HFF-Myc (cell line): ENCODE measurements at regions not wholly inside any gene's neighbourhood (a gene's known extent, or its start where the extent isn't known, plus 50 kb on each side); places are given as distances from the start of the nearest gene placed in this dataset.

ENCODE experiments used
- DNase-seq: peaks from one replicate; pipeline ENCODE4 v3.0.0-alpha.2; 2011; ENCODE audit warnings: low read depth; ENCODE audit errors: extremely low read depth
- H3K4me3 ChIP-seq: replicated peaks from 2 replicates; pipeline ENCODE4 v1.5.1; 2011; ENCODE audit warnings: low read depth, mild to moderate bottlenecking, control low read depth, low read length
- CTCF ChIP-seq: IDR thresholded peaks from 2 replicates; pipeline ENCODE4 v1.5.1; 2012; ENCODE audit warnings: mild to moderate bottlenecking, low read depth, low read length, control low read depth; ENCODE audit errors: missing control alignments

DNA sequence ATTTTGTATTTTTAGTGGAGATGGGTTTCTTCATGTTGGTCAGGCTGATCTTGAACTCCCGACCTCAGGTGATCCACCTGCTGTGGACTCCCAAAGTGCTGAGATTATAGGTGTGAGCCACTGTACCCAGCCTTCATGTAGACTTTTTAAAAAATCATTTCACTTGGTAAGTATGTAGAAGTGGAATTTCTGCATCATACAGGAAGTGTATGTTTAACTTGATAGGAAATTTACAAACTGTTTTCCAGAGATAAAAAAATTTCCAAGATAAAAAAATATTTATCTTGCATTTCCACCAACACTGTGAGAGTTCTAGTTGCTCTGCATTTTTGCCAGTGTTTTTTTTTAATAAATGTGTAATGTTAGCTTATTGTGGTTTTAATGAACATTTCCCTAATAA, 155.8 kb downstream of the ZNF608 start:
- no peak overlapping the region for H3K4me3 ChIP-seq
- TF ChIP-seq CTCF: no peak
- DNase-seq: no peak

GRCh38 chr5:124587280-124587679, 159.2 kb downstream of the ZNF608 start:
- no peak for DNase-seq
- H3K4me3 ChIP-seq: no peak overlapping the region
- TF ChIP-seq CTCF: no peak

DNA sequence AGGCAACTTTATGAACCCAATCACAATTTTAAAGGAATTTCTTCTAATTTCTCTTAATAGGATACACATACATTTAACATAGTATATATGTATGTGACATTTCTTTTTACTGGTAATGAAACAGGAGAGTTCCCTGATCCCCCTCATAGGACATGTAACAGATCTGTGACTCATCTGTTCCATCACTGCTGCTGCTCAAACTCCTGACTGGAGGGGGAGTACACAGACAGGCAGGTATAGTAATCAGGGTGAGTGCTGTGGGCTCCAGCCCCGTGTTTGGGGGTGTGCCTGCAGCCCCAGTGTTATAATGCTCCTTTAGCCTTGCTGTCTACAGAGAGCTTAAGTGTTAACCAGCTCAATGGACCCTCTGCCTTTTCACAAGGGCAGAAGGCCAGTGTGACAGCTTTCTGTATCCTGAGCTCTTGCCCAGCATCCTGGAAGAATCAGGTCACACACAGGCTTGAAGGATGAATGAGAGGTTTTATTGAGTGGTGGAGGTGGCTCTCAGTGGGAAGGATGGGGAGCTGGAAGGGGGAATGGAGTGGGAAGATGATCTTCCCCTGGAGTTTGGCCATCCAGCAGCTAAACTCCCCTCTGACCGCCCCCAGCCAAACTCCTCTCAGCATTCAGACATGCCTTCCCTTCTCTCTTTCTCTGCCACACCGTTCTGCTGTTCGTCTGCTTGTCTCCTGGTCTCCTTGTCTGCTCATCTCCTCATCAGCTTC, 161.3 kb downstream of the ZNF608 start:
- no peak for TF ChIP-seq CTCF

DNA sequence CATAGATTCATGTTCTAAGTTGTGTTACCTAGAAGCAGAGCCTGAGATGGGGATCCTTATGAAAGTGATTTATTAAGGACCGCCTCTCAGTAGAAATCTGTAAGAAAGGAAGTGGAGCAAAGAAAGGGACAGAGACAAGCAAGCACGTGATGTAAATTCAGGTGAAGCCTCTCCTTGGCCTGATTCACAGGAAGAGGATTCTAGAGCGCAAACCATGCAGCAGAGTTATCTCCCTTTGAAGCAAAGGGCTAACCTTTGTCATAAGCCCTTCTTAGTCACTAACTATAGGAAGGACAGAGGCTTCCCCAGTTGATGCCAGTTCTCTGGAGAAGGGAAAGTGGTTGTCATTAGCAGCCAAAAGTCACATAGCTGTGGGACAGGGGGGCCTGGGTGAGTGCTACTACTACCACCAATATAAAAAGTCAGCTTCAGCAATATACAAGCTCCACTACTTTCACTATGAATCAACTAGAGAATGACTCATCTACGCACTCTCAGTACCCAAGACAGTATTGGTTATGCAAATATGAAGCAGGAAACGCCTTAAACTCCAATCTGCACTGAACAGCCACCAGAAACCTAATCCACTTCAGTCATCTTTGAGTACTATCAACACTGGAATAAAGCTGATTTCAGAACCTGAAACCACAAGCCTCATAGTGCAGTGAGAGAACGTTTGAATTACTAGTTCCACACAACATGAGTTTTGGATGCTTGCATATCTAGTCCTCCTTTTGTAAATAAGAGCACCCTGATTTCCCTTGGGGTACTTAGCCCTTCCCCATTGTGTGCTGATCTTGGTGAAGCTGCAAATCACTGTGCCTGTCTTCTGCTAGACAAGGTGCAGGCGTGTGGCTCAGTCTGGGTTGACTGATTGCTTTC, 162.7 kb downstream of the ZNF608 start:
- H3K4me3 ChIP-seq: no peak overlapping the region
- peak; percentile 61 for DNase-seq
- no peak for TF ChIP-seq CTCF

More for the DNA sequence above, 161.3 kb downstream of the ZNF608 start:
- H3K4me3 ChIP-seq: no peak overlapping the region
- DNase-seq: no peak

GRCh38 chr5:124582561-124582840, 163.9 kb downstream of the ZNF608 start:
- DNase-seq: no peak
- TF ChIP-seq CTCF: no peak
- H3K4me3 ChIP-seq: no peak overlapping the region

- no peak overlapping the region for H3K4me3 ChIP-seq
- no peak for DNase-seq
- TF ChIP-seq CTCF: no peak
Observed at GRCh38 chr5:124581738-124582560, 164.5 kb downstream of the ZNF608 start.
